Body of pancreas (tissue), 4 donors: ENCODE measurements at regions not wholly inside any gene's neighbourhood (a gene's known extent, or its start where the extent isn't known, plus 50 kb on each side); places are given as distances from the start of the nearest gene placed in this dataset.

Experiments used
- ATAC-seq: fragments of 150-250 bp; one replicate; pipeline ENCODE4 v1.9.1; 2016
- DNase-seq, 4 donors: peaks; one replicate each; pipeline ENCODE4 v3.0.0-alpha.2; 2019
- H3K27ac ChIP-seq, 4 donors: fragments of 200-600 bp; sonication (generic); 1 replicate in 3 of 4; 2 replicates in 1 of 4; pipeline versions ENCODE4 v1.5.1 to v1.6.1; 2016 to 2019; ENCODE audit warnings: mild to moderate bottlenecking in 1 of 4, mixed read lengths in 1 of 4, moderate library complexity in 1 of 4
- H3K27me3 ChIP-seq, 2 donors: fragments of 200-600 bp; sonication (generic); one replicate each; pipeline ENCODE4 v1.6.0; 2016; ENCODE audit warnings: mild to moderate bottlenecking in 1 of 2
- H3K36me3 ChIP-seq, 2 donors: fragments of 200-600 bp; sonication (generic); replicated peaks in 1 of 2; 2 replicates each; pipeline ENCODE4 v1.5.1; 2016; ENCODE audit warnings: low read depth in 2 of 2; ENCODE audit not compliant: insufficient read depth in 1 of 2
- H3K4me1 ChIP-seq: fragments of 200-600 bp; sonication (generic); one replicate; pipeline ENCODE4 v1.6.0; 2016
- H3K4me3 ChIP-seq, 2 donors: fragments of 200-600 bp; sonication (generic); 1 replicate in 1 of 2; 2 replicates in 1 of 2; pipeline ENCODE4 v1.5.1; 2016 to 2019
- H3K9me3 ChIP-seq, 3 donors: fragments of 200-600 bp; sonication (generic); 1 replicate in 2 of 3; 2 replicates in 1 of 3; pipeline ENCODE4 v1.5.1; 2016
- CTCF ChIP-seq, 7 experiments: fragments of 450-650 bp in 4 of 7; fragments of 200-600 bp in 3 of 7; sonication (generic) in 3 of 7; IDR thresholded peaks; one replicate each; pipeline ENCODE4 v1.5.1; 2016 to 2019; ENCODE audit warnings: antibody characterized with exemption in 7 of 7
- POLR2A ChIP-seq, 3 donors: fragments of 450-650 bp; IDR thresholded peaks; one replicate each; pipeline ENCODE4 v1.6.1; 2016; ENCODE audit warnings: antibody characterized with exemption in 3 of 3, mild to moderate bottlenecking in 2 of 3
- WGBS, 2 donors: methylation state at CpG; one replicate each; pipeline ENCODE4 v1.1.5; 2017; 5-methylcytosine and 5-hydroxymethylcytosine counted together
- intact Hi-C: fragments of 100-400 bp; cut with DNase I; formaldehyde crosslinking; loops from one replicate; pipeline ENCODE4 v1.15.1; 2023

- Histone ChIP-seq H3K27me3 (no peaks in the 10 kb centered on the region), H3K4me1 (no peaks in the 10 kb centered on the region), H3K36me3 (no peaks in the 10 kb centered on the region), H3K9me3 (no peaks in the 10 kb centered on the region), H3K27ac (no peak overlapping the region), H3K4me3 (no peak overlapping the region)
- WGBS, 2 donors = 71 to 84% methylated on average over 4 of the region's 4 CpGs
- no peak for TF ChIP-seq CTCF (IDR thresholded peaks at IDR 0.05)
- TF ChIP-seq POLR2A (IDR thresholded peaks at IDR 0.05) = no peak
- DNase-seq = no peak
- intact Hi-C loops = no loop called here
- ATAC-seq = no peak
Observed at GRCh38 chr3:13147344-13147743, 74.1 kb upstream of the IQSEC1 start.

GRCh38 chr3:13146643-13147143, 73.5 kb upstream of the IQSEC1 start:
- DNase-seq = peak in 2 of 4 donors; percentile 0 to 2
- no peak for ATAC-seq
- no peak for TF ChIP-seq POLR2A (IDR thresholded peaks at IDR 0.05)
- no peak for TF ChIP-seq CTCF (IDR thresholded peaks at IDR 0.05)
- H3K4me3 ChIP-seq = no peak overlapping the region
- H3K4me1 ChIP-seq = no peaks in the 10 kb centered on the region
- intact Hi-C loops = no loop called here
- WGBS, 2 donors = 83 to 89% methylated on average over 9 of the region's 9 CpGs
- H3K27me3 ChIP-seq = no peaks in the 10 kb centered on the region
- no peaks in the 10 kb centered on the region for H3K36me3 ChIP-seq
- H3K9me3 ChIP-seq = no peaks in the 10 kb centered on the region
- no peak overlapping the region for H3K27ac ChIP-seq

GRCh38 chr3:13145826-13146642, 72.8 kb upstream of the IQSEC1 start:
- H3K27ac ChIP-seq = no peak overlapping the region
- H3K4me3 ChIP-seq = no peak overlapping the region
- peak in 1 of 4 donors; percentile 1 for DNase-seq
- intact Hi-C loops = no loop called here
- H3K27me3 ChIP-seq = no peaks in the 10 kb centered on the region
- H3K4me1 ChIP-seq = no peaks in the 10 kb centered on the region
- WGBS, 2 donors = 80 to 81% methylated on average over 16 of the region's 16 CpGs
- TF ChIP-seq POLR2A (IDR thresholded peaks at IDR 0.05) = no peak
- TF ChIP-seq CTCF (IDR thresholded peaks at IDR 0.05) = no peak
- no peak for ATAC-seq
- no peaks in the 10 kb centered on the region for H3K36me3 ChIP-seq
- H3K9me3 ChIP-seq = no peaks in the 10 kb centered on the region

GRCh38 chr3:13145131-13145825, 72.0 kb upstream of the IQSEC1 start:
- no peak overlapping the region for H3K4me3 ChIP-seq
- ATAC-seq (no peak), DNase-seq (peak in 2 of 4 donors; percentile 1 to 5)
- intact Hi-C loops = no loop called here
- no peaks in the 10 kb centered on the region for H3K4me1 ChIP-seq
- 65 to 79% methylated on average over 12 to 14 of the region's 14 CpGs for WGBS, 2 donors
- TF ChIP-seq CTCF (IDR thresholded peaks at IDR 0.05) (no peak), POLR2A (IDR thresholded peaks at IDR 0.05) (no peak)
- H3K27me3 ChIP-seq = no peaks in the 10 kb centered on the region
- no peak overlapping the region for H3K27ac ChIP-seq
- H3K36me3 ChIP-seq = no peaks in the 10 kb centered on the region
- H3K9me3 ChIP-seq = no peaks in the 10 kb centered on the region
